ENCODE measurements at regions not wholly inside any gene's neighbourhood (a gene's known extent, or its start where the extent isn't known, plus 50 kb on each side); places are given as distances from the start of the nearest gene placed in this dataset.

DNA sequence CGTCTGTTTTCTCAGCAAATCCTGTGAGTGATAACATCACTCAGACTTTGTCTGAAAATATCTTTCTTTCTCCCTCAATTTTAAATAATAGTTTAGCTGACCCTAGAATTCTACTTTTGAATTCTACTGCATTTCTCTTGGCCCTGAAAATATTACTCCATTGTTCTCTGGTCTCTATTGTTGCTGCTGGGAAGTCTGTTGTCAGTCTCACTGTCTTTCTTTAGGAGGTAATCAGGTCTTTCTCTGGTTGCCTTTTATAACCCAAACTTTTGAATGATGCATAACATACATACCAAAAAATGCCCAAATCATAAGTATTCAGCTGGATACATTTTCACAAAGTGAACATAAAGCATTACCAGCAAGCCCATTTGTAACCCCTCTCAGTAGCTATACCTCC, 100.0 kb downstream of the MATN1 start:
- TF ChIP-seq, protein P1, sequence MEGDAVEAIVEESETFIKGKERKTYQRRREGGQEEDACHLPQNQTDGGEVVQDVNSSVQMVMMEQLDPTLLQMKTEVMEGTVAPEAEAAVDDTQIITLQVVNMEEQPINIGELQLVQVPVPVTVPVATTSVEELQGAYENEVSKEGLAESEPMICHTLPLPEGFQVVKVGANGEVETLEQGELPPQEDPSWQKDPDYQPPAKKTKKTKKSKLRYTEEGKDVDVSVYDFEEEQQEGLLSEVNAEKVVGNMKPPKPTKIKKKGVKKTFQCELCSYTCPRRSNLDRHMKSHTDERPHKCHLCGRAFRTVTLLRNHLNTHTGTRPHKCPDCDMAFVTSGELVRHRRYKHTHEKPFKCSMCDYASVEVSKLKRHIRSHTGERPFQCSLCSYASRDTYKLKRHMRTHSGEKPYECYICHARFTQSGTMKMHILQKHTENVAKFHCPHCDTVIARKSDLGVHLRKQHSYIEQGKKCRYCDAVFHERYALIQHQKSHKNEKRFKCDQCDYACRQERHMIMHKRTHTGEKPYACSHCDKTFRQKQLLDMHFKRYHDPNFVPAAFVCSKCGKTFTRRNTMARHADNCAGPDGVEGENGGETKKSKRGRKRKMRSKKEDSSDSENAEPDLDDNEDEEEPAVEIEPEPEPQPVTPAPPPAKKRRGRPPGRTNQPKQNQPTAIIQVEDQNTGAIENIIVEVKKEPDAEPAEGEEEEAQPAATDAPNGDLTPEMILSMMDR (optimal IDR thresholded peaks at IDR 0.05 in 1 of 3, IDR thresholded peaks at IDR 0.05 in 1 of 3, conservative IDR thresholded peaks at IDR 0.05 in 1 of 3; ENCODE audit: extremely low read depth in 1 of 3, insufficient read depth in 2 of 3, low read length in 3 of 3) = no peak
- TF ChIP-seq EZH2 (IDR thresholded peaks at IDR 0.05; ENCODE audit: low read length) = no peak

Measured in keratinocyte (primary cell).